ENCODE measurements at regions not wholly inside any gene's neighbourhood (a gene's known extent, or its start where the extent isn't known, plus 50 kb on each side); places are given as distances from the start of the nearest gene placed in this dataset.
A peak's percentile ranks its signal among the peaks of the same experiment; 100 is the strongest.

GRCh38 chr1:235925016-235925415 is 58.3 kb upstream of the LYST start:
- DNase-seq (ENCODE audit: low read depth in 4 of 4, low spot score in 1 of 4) = no peak

DNA sequence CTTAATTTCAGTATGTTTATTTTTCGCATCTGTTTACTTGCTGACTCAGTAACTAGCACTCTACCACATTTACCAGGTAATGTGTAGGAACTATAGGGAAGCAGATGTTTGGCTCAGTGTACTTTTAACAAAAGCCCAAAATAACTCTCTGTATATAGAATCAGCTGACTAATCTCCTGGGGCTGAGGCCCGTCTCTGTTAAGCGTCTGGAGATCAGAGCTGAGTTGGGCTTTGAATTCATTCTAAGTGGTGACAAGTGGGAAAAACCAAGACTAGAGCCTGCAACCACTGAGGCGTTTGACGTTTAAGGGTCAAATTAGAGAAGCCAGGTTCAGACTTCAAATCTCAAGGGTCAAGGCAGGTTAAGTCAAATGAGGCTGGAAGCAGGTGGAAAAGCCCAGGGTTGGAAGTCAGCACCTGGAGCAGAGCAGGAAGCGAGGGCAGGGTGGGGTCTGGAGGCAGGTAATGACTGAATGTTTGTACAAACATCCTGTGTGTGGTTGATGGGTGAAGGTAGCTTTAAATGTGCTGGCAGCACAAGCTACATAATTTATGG is 56.8 kb upstream of the LYST start:
- DNase-seq (ENCODE audit: low read depth in 4 of 4, low spot score in 1 of 4) = no peak

DNA sequence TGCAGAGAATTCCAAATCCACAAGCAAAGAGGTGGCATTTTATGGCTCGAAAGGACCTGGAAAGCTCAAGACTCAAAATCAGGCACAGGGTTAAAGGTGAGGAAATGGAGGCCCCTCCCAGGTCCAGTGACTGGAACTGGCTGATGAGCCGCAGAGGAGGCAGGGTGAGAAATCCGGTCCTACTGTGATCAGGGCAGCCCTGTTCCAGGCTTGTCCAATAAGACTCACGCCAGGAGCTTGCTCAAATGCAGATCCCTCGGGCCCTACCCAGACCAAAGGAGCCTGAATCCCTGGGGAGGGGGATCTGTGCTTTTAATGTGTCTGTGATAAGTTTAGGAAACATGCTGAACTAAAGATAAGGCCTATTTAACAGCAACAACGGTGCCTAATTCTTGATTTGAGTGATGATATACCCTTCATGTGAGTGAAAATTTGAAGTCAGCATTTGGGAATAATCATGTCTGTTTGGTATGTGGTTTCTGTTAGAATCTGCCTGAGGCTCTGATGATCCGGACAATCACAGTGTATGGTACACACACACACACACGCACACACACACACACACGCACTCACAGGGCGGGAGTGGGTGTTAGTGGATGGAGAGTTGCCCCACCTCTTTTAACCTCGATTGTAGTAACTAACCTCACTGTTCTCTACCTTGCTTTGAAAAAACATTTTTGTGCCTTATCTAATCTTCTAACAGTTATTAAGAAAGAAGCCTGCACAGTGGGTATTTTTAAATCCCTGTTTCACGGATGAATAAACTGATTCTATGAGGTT is 54.1 kb upstream of the LYST start:
- DNase-seq (ENCODE audit: low read depth in 4 of 4, low spot score in 1 of 4) = no peak

DNA sequence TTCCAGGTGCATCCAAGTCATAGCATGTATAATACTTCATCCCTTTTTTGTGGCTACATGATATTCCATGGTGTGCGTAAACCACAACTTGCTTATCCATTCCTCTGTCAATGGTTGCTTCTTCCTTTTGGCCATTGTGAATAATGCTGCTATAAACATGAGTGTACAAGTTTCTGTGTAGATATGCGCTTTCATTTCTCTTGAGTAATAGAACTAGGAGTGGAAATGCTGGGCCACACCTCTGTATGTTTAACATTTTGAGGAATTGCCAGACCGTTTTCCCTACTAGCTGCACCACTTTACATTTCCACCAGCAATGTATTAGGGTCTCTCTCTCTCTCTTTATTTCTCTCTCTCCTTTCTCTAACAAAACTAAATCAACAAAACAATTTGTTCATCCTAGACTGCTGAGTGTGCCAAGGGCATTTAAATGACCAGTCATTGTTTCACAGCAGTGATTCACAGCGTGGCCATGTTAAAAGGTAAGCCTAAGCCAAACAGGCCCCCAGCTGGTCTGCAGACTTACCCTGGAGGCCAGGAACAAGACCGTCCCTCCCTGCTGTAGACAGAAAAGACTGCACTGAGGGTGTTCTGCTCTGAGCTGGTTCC is 53.2 kb upstream of the LYST start:
- DNase-seq (ENCODE audit: low read depth in 4 of 4, low spot score in 1 of 4) = no peak

- no peak for DNase-seq (ENCODE audit: low read depth in 4 of 4, low spot score in 1 of 4)
Measured at GRCh38 chr1:235919127-235919832, 52.6 kb upstream of the LYST start.

DNA sequence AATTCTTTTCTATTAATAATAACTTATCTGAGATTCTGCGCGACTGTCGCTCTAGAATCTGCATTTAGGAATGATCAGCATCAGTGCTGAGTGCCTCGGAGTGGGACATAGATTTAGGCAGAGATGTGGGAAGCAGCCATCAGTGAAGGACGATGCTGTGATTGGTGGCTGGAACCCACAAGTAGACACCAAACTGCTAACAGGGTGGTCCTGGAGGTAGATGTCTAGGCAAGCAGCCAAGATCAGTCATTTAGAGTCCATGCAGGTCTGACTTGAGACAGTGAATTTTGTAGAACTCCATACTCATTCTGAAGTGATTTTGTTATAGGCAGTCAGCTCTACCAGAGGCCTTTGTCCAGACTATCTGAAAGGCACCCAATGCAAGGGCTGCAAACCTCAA is 51.8 kb upstream of the LYST start:
- DNase-seq (ENCODE audit: low read depth in 4 of 4, low spot score in 1 of 4) = no peak

GRCh38 chr1:235918032-235918431 is 51.3 kb upstream of the LYST start:
- no peak for DNase-seq (ENCODE audit: low read depth in 4 of 4, low spot score in 1 of 4)

DNA sequence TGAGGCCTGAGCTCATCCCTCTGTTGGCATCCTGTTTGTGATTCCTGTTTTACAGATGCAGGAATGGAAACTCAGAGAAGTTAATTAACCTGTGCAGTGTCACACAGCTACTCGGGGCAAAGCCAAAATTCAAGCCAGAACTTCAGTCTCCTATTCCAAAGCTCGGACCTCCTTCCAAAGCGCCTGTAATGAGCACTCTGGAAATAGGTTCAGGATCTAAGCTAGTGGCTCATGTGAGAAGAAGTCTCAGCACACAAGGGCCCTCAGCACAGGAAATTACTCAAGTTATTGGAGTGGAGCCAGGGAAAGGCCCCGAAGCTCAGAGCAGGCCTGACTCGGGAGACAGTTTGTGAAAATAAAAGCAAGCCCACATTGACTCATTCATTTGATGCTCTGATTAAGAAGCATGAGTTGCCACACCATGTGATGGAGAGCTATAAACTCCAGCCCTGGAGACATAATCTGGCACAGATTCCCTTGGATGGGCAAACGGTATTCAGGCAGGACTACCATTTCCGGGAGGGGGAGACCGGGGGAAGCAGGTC is 50.6 kb upstream of the LYST start:
- DNase-seq (ENCODE audit: low read depth in 4 of 4, low spot score in 1 of 4) = peak; percentile 28 to 53 (median 44)
